ENCODE measurements at regions not wholly inside any gene's neighbourhood (a gene's known extent, or its start where the extent isn't known, plus 50 kb on each side); places are given as distances from the start of the nearest gene placed in this dataset.

DNA sequence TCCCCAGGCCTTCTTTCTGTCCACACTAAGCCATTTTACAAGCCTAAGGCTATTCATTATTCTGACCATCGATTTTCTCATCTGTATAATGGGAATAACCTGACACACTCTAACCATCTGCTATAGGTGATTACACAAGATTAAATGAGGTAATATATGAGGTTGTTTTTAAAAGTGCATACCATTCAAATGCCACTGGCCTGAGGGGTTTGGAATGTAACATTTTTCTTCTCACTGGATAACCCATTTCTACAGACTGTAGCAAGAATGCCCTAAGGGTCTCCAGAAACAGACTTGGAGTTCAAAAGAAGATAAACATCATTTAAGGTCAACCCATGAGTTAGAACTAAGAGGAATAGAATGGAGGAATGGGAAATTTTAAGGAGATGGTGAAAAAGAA, 111.7 kb upstream of the SETBP1 start:
- no peak for ATAC-seq
- ChIA-PET CTCF (no interaction called here), RAD21 (ENCODE audit: low non-redundant PET in 1 of 2, low total read pairs in 2 of 2, uncharacterized antibody in 2 of 2, unreplicated experiment in 2 of 2) (no interaction called here), POLR2A (no interaction called here)
- no peaks in the 10 kb centered on the region for H3K36me3 ChIP-seq (ENCODE audit: control insufficient read depth in 1 of 2, insufficient read depth in 2 of 2, low read length in 2 of 2)
- H2AFZ ChIP-seq (ENCODE audit: low read depth, low read length, poor library complexity, severe bottlenecking), result no peak overlapping the region
- H4K20me1 ChIP-seq (ENCODE audit: insufficient read depth), result no peaks in the 10 kb centered on the region
- H3K4me2 ChIP-seq (ENCODE audit: low read length), result no peak overlapping the region
- intact Hi-C loops (cut with micrococcal nuclease), result no loop called here
- BruUV-seq (replicated peaks), result no TSS peak
- H3K27me3 ChIP-seq (ENCODE audit: insufficient read depth, low read length), result no peaks in the 10 kb centered on the region
- peaks cover 16 to 25% of the 10 kb centered on the region in 2 experiments; a peak in 2 of 4 replicates for H3K9me3 ChIP-seq (ENCODE audit: control insufficient read depth in 1 of 2, insufficient read depth in 1 of 2, low read depth in 1 of 2, low read length in 2 of 2)
- H3K79me2 ChIP-seq (ENCODE audit: insufficient read depth, low read length), result no peaks in the 10 kb centered on the region
- DNase-seq (ENCODE audit: low read depth, low spot score), result no peak
- H3K9me2 ChIP-seq (ENCODE audit: insufficient read depth), result no peaks in the 10 kb centered on the region
- TF ChIP-seq POLR2A (IDR thresholded peaks at IDR 0.05; ENCODE audit: borderline replicate concordance, extremely low read depth, insufficient read depth, insufficient read length) (no peak), SRF (IDR thresholded peaks at IDR 0.05; ENCODE audit: low read depth) (no peak), EZH2 (IDR thresholded peaks at IDR 0.05) (no peak), REST (IDR thresholded peaks at IDR 0.05; ENCODE audit: low read depth) (no peak), ZNF274 (IDR thresholded peaks at IDR 0.05; ENCODE audit: low read depth, low read length) (no peak), ELF1 (IDR thresholded peaks at IDR 0.05; ENCODE audit: borderline replicate concordance, low read depth) (no peak), FOSL1 (IDR thresholded peaks at IDR 0.05; ENCODE audit: low read depth) (no peak), SP1 (IDR thresholded peaks at IDR 0.05; ENCODE audit: low read depth) (no peak), EGR1 (IDR thresholded peaks at IDR 0.05; ENCODE audit: low read depth) (no peak), POLR2AphosphoS5 (IDR thresholded peaks at IDR 0.05; ENCODE audit: low read depth, low read length) (no peak)
- no peaks in the 10 kb centered on the region for H3K4me1 ChIP-seq (ENCODE audit: control insufficient read depth in 1 of 2, insufficient read depth in 2 of 2, low read length in 2 of 2)
- H3K4me3 ChIP-seq (replicated peaks in 1 of 2; ENCODE audit: low read depth in 1 of 2, low read length in 2 of 2), result no peak overlapping the region
- no peak overlapping the region for H3K9ac ChIP-seq (ENCODE audit: low read length)
- no peak overlapping the region for H3K27ac ChIP-seq (ENCODE audit: low read depth, low read length)

Data from HCT116 (cell line).